Chondrocyte (in vitro differentiated cells): ENCODE measurements at regions not wholly inside any gene's neighbourhood (a gene's known extent, or its start where the extent isn't known, plus 50 kb on each side); places are given as distances from the start of the nearest gene placed in this dataset.

Source experiments
- DNase-seq: peaks from one replicate; pipeline ENCODE4 v3.0.0; 2021; ENCODE audit warnings: mixed read lengths, low spot score
- H3K27ac Mint-ChIP-seq: one replicate; pipeline ENCODE4 v1.8.0; 2021; ENCODE audit warnings: mild to moderate bottlenecking, moderate library complexity, mixed read lengths; ENCODE audit not compliant: unreplicated experiment
- H3K27me3 Mint-ChIP-seq: 2 replicates; pipeline ENCODE4 v1.8.0; 2021; ENCODE audit warnings: low read depth, mixed read lengths
- H3K36me3 Mint-ChIP-seq: 2 replicates; pipeline ENCODE4 v1.8.0; 2021; ENCODE audit warnings: low read depth, mixed read lengths
- H3K4me1 Mint-ChIP-seq: 2 replicates; pipeline ENCODE4 v1.8.0; 2021; ENCODE audit warnings: low read depth, mild to moderate bottlenecking, mixed read lengths
- H3K4me3 Mint-ChIP-seq: one replicate; pipeline ENCODE4 v1.8.0; 2021; ENCODE audit warnings: mild to moderate bottlenecking, moderate library complexity, mixed read lengths; ENCODE audit not compliant: unreplicated experiment
- H3K9me3 Mint-ChIP-seq: 2 replicates; pipeline ENCODE4 v1.8.0; 2021; ENCODE audit warnings: low read depth, mixed read lengths
- CTCF ChIP-seq: fragments of 200-600 bp; sonication (generic); IDR thresholded peaks from 2 replicates; pipeline ENCODE4 v1.5.0; 2021; ENCODE audit warnings: antibody characterized with exemption, mild to moderate bottlenecking, moderate library complexity

- no peak for TF ChIP-seq CTCF
- H3K27ac Mint-ChIP-seq, result no peak overlapping the region
- peaks cover 9% of the 10 kb centered on the region for H3K36me3 Mint-ChIP-seq
- H3K27me3 Mint-ChIP-seq, result no peaks in the 10 kb centered on the region
- H3K4me1 Mint-ChIP-seq, result peaks cover 23% of the 10 kb centered on the region
- H3K4me3 Mint-ChIP-seq, result no peak overlapping the region
- DNase-seq, result no peak
- H3K9me3 Mint-ChIP-seq, result peaks cover 20% of the 10 kb centered on the region
These were observed 190.6 kb upstream of the C11orf58 start for GRCh38 chr11:16547879-16548278.

- H3K27me3 Mint-ChIP-seq, result no peaks in the 10 kb centered on the region
- no peak overlapping the region for H3K4me3 Mint-ChIP-seq
- no peak for DNase-seq
- H3K9me3 Mint-ChIP-seq, result peaks cover 29% of the 10 kb centered on the region
- TF ChIP-seq CTCF, result no peak
- H3K4me1 Mint-ChIP-seq, result peaks cover 14% of the 10 kb centered on the region
- H3K27ac Mint-ChIP-seq, result no peak overlapping the region
- peaks cover 13% of the 10 kb centered on the region for H3K36me3 Mint-ChIP-seq
These were observed 187.3 kb upstream of the SOX6 start for GRCh38 chr11:16543642-16544041.

DNA sequence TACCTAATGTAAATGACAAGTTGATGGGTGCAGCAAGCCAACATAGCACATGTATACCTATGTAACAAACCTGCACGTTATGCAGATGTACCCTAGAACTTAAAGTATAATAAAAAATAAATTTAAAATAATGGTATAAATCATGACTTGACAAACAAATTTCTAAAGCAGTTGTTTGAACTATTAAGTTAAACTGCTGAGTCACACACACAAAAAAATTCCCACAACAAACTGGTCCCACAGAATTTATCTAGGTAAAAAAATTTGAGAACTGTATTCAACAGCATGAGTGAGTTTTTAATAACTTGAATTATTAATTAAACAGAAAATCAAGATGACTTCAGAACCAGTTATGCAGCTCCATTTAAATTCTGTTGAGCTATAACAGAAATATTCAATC is 186.0 kb upstream of the SOX6 start:
- no peak for DNase-seq
- no peak overlapping the region for H3K27ac Mint-ChIP-seq
- H3K27me3 Mint-ChIP-seq, result no peaks in the 10 kb centered on the region
- peaks cover 14% of the 10 kb centered on the region for H3K4me1 Mint-ChIP-seq
- no peak overlapping the region for H3K4me3 Mint-ChIP-seq
- H3K9me3 Mint-ChIP-seq, result peaks cover 28% of the 10 kb centered on the region
- TF ChIP-seq CTCF, result no peak
- H3K36me3 Mint-ChIP-seq, result peaks cover 12% of the 10 kb centered on the region

- H3K9me3 Mint-ChIP-seq, result peaks cover 18% of the 10 kb centered on the region
- peaks cover 18% of the 10 kb centered on the region for H3K4me1 Mint-ChIP-seq
- H3K36me3 Mint-ChIP-seq, result peaks cover 6% of the 10 kb centered on the region
- no peak overlapping the region for H3K4me3 Mint-ChIP-seq
- no peak overlapping the region for H3K27ac Mint-ChIP-seq
- TF ChIP-seq CTCF, result no peak
- no peaks in the 10 kb centered on the region for H3K27me3 Mint-ChIP-seq
- DNase-seq, result no peak
These were observed 180.2 kb upstream of the SOX6 start for GRCh38 chr11:16536513-16536912.

DNA sequence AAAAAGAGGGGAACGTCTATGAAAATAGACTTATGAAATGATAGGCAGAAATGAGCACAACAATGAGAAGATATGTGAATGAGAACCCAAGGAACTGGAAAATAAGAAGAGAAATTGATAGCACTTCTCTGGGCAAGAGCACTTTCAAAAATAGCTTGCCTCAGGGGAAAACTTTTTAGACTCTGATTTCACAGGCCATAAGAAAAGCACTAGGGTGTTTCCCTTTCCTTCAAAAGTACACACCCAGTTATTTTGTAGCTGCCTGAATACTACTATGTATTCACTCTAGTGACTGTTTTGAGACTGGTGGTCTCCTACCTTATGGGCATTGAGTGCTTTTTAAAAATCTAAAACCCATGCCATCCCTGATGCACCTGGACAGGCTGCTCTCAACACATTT is 172.3 kb upstream of the SOX6 start:
- Mint-ChIP-seq H3K4me3 (no peak overlapping the region), H3K27ac (peak overlapping the region; percentile 47), H3K36me3 (no peaks in the 10 kb centered on the region), H3K27me3 (no peaks in the 10 kb centered on the region), H3K9me3 (peaks cover 4% of the 10 kb centered on the region), H3K4me1 (peaks cover 32% of the 10 kb centered on the region)
- no peak for DNase-seq
- no peak for TF ChIP-seq CTCF
